ENCODE measurements at regions not wholly inside any gene's neighbourhood (a gene's known extent, or its start where the extent isn't known, plus 50 kb on each side); places are given as distances from the start of the nearest gene placed in this dataset.

DNA sequence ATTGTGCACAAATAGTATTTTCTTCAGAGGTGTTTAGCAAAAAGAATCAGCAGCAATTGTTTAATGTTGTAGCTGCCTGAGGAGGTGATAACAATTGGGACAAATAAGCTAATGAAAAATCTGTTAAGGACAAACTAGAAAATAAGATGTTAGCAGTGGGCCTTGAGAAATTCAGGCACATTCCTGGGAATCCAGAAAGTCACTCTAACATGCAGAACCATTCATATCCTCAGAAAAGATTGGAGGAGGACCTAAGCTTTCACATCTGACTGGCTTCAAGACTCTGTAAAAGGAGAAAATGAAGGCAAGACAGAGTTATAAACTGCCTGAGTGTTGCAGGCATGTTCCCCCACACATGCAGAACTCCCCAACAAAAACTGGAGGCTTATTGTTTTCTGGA is 353.5 kb upstream of the RGPD4 start:
- TF ChIP-seq, protein P1, sequence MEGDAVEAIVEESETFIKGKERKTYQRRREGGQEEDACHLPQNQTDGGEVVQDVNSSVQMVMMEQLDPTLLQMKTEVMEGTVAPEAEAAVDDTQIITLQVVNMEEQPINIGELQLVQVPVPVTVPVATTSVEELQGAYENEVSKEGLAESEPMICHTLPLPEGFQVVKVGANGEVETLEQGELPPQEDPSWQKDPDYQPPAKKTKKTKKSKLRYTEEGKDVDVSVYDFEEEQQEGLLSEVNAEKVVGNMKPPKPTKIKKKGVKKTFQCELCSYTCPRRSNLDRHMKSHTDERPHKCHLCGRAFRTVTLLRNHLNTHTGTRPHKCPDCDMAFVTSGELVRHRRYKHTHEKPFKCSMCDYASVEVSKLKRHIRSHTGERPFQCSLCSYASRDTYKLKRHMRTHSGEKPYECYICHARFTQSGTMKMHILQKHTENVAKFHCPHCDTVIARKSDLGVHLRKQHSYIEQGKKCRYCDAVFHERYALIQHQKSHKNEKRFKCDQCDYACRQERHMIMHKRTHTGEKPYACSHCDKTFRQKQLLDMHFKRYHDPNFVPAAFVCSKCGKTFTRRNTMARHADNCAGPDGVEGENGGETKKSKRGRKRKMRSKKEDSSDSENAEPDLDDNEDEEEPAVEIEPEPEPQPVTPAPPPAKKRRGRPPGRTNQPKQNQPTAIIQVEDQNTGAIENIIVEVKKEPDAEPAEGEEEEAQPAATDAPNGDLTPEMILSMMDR (IDR thresholded peaks at IDR 0.05; ENCODE audit: unreplicated experiment in 3 of 3), result no peak
- H3K4me1 Mint-ChIP-seq, result no peaks in the 10 kb centered on the region
- peaks cover 24% of the 10 kb centered on the region for H3K9me3 Mint-ChIP-seq
- no peaks in the 10 kb centered on the region for H3K27me3 Mint-ChIP-seq (ENCODE audit: low read depth)
- peaks cover 7% of the 10 kb centered on the region for H3K36me3 Mint-ChIP-seq (ENCODE audit: low read depth)
- no peak overlapping the region for H3K4me3 Mint-ChIP-seq
- H3K27ac Mint-ChIP-seq, result no peak overlapping the region

DNA sequence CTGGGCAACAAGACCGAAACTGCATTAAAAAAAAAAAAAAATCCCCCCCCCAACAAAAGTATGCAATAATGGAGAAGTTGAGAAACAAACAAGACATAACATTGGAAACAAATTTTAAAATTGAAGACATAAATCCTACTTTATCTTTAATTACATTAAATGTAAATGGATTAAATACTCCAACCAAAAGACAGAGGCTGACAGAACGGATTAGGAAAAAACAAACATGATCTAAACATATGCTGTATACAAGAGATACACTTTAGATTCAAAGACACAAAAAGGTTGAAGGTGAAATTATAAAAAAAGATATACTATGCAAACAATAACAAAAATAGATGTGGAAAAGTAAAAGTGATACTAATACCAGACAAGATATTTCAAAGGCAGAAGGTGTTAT is 350.8 kb upstream of the RGPD4 start:
- H3K27me3 Mint-ChIP-seq (ENCODE audit: low read depth), result no peaks in the 10 kb centered on the region
- H3K4me3 Mint-ChIP-seq, result no peak overlapping the region
- peaks cover 18% of the 10 kb centered on the region for H3K9me3 Mint-ChIP-seq
- peaks cover 7% of the 10 kb centered on the region for H3K36me3 Mint-ChIP-seq (ENCODE audit: low read depth)
- H3K4me1 Mint-ChIP-seq, result no peaks in the 10 kb centered on the region
- TF ChIP-seq, protein P1 (IDR thresholded peaks at IDR 0.05; ENCODE audit: unreplicated experiment in 3 of 3), result no peak
- no peak overlapping the region for H3K27ac Mint-ChIP-seq

DNA sequence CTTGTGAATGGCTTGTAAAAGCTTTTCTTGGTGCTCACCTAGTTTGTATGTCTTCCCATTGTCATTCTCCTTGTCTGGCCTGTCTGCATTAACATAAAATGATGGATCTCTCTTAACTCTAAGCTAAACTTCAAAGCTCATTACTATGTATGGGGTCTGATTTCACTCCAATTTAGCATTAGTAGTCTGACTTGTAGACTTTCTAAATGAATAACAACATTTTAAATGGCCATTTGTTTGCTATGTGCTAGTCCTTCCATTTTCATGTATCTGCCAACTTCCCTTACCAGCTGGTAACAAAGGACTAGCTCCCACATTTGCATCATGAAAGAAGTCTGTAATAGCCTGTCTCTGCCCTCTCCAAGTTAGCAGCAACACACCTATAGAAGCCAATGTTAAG is 324.2 kb upstream of the RGPD4 start:
- TF ChIP-seq, protein P1 (IDR thresholded peaks at IDR 0.05; ENCODE audit: unreplicated experiment in 3 of 3), result no peak
- Mint-ChIP-seq H3K4me1 (peaks cover 11% of the 10 kb centered on the region), H3K27ac (no peak overlapping the region), H3K9me3 (peaks cover 4% of the 10 kb centered on the region), H3K36me3 (ENCODE audit: low read depth) (no peaks in the 10 kb centered on the region), H3K4me3 (no peak overlapping the region), H3K27me3 (ENCODE audit: low read depth) (no peaks in the 10 kb centered on the region)

DNA sequence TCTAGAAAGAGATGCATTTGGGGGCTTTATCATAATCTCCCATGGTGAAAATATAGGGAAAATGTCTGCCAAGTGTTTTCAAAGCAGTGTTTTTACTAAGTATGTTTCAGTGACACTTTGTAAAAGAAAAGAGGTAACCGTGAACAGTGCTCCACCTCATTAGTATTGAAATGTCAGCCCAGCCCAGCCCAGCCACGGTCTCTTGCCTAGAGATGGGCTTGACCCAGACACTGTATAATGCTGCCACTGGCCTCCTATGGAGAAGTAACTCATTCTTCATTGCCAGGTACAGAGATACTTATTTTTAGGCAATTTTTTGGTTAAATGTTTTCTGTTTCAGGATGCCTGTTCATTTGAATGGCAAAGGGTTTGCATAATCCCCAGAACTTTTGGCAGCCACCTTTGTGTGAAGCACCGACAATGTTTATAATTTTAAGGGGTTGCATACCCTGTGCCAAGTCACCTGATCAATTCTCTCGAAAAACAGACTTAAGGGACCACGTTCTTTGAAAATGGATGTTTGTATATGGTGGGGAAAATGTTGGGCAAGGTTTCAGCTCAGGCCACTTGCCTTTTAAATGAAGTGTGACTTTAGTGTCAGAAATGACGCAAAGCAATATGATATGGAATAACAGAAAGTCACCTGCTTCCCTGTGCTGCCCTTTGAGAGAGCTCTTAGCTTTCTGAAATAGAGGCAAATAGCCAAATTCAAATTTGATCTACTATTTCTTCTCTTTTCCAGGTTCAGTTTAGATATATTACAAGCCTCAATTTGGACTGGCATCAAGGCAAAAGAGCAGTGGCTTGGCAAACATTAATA is 314.5 kb upstream of the RGPD4 start:
- TF ChIP-seq, protein P1 (IDR thresholded peaks at IDR 0.05; ENCODE audit: unreplicated experiment in 3 of 3), result no peak
- H3K4me1 Mint-ChIP-seq, result no peaks in the 10 kb centered on the region
- no peak overlapping the region for H3K27ac Mint-ChIP-seq
- H3K27me3 Mint-ChIP-seq (ENCODE audit: low read depth), result peaks cover 4% of the 10 kb centered on the region
- peaks cover 3% of the 10 kb centered on the region for H3K36me3 Mint-ChIP-seq (ENCODE audit: low read depth)
- peaks cover 10% of the 10 kb centered on the region for H3K9me3 Mint-ChIP-seq
- H3K4me3 Mint-ChIP-seq, result no peak overlapping the region

DNA sequence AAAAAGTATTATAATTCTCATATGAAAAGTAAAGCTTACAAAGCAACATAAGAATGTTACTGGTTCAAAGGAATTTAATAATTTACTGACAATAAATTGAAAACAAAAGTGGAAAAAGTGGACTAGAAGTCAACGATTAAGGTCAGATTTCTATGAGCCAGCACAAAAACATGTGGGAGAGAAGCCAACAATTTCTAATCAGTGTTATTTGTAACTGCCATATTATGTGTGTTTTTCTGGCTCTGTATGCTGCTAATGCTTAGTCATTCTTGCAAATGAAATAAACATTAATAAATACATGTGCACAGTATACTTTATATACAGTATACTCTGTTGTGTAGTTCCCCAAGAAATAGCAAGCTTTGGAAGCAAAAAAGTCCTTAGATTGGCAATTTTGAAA is 301.3 kb upstream of the RGPD4 start:
- H3K36me3 Mint-ChIP-seq (ENCODE audit: low read depth), result peaks cover 3% of the 10 kb centered on the region
- H3K27ac Mint-ChIP-seq, result no peak overlapping the region
- no peak overlapping the region for H3K4me3 Mint-ChIP-seq
- peaks cover 18% of the 10 kb centered on the region for H3K9me3 Mint-ChIP-seq
- H3K27me3 Mint-ChIP-seq (ENCODE audit: low read depth), result no peaks in the 10 kb centered on the region
- TF ChIP-seq, protein P1 (IDR thresholded peaks at IDR 0.05; ENCODE audit: unreplicated experiment in 3 of 3), result no peak
- H3K4me1 Mint-ChIP-seq, result peaks cover 14% of the 10 kb centered on the region

DNA sequence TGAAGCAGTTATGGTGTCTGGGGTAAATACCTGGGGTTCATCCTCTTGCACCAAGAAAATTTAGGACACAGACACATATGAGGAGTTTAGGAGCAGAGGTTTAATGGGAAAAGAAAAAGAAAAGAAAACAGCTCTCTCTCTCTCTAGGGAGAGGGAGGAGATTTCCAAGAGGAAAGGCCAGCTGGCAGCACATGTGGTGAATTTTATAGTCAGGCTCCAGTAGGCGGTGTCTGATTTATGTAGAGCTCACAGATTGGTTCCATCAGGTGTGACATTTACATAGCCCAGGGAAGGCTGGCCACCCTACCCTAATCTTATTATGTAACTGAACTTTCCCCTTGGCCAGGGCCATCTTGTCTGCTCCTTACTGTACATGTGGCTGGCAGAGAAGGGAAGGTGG is 297.5 kb upstream of the RGPD4 start:
- TF ChIP-seq, protein P1 (IDR thresholded peaks at IDR 0.05; ENCODE audit: unreplicated experiment in 3 of 3), result no peak
- Mint-ChIP-seq H3K27me3 (ENCODE audit: low read depth) (no peaks in the 10 kb centered on the region), H3K36me3 (ENCODE audit: low read depth) (peaks cover 3% of the 10 kb centered on the region), H3K9me3 (peaks cover 10% of the 10 kb centered on the region), H3K4me3 (peak overlapping the region in 2 of 3 experiments; percentile 54 to 81), H3K27ac (peak overlapping the region; percentile 7 to 22 (median 9)), H3K4me1 (peaks cover 28% of the 10 kb centered on the region)

Data from nephron (organoid).